ENCODE measurements at regions not wholly inside any gene's neighbourhood (a gene's known extent, or its start where the extent isn't known, plus 50 kb on each side); places are given as distances from the start of the nearest gene placed in this dataset.

- 94% methylated on average over 3 of the region's 3 CpGs; no CpG with 5 or more reads in 1 of the 2 experiments for WGBS, 2 experiments (ENCODE audit: extremely low coverage in 1 of 2, insufficient coverage in 1 of 2, insufficient read length in 1 of 2, insufficient replicate concordance in 2 of 2, low coverage in 1 of 2, low lambda C conversion rate in 2 of 2, missing lambda C conversion rate in 1 of 2)
- H4K20me1 ChIP-seq (replicated peaks in 1 of 2; ENCODE audit: control insufficient read depth in 1 of 2, insufficient read depth in 2 of 2, low read length in 2 of 2), result no peaks in the 10 kb centered on the region
- TF ChIP-seq HDAC2 (IDR thresholded peaks at IDR 0.05; ENCODE audit: borderline replicate concordance in 1 of 2, low read depth in 2 of 2, low read length in 2 of 2), result no peak
- TF ChIP-seq CBX5 (IDR thresholded peaks at IDR 0.05; ENCODE audit: low read depth, low read length), result no peak
- TF ChIP-seq TAF7 (optimal IDR thresholded peaks at IDR 0.05; ENCODE audit: borderline replicate concordance, low read depth, low read length), result no peak
- TF ChIP-seq SP1 (IDR thresholded peaks at IDR 0.05; ENCODE audit: low read depth, low read length), result no peak
- TF ChIP-seq EGR1 (IDR thresholded peaks at IDR 0.05; ENCODE audit: borderline replicate concordance, low read depth, low read length), result no peak
- TF ChIP-seq POU5F1 (IDR thresholded peaks at IDR 0.05; ENCODE audit: low read depth, low read length), result no peak
- no peak for TF ChIP-seq RFX5 (IDR thresholded peaks at IDR 0.05; ENCODE audit: borderline replicate concordance, low read depth, low read length)
- TF ChIP-seq HDAC6 (IDR thresholded peaks at IDR 0.05; ENCODE audit: low read depth, low read length), result no peak
- TF ChIP-seq EZH2 (IDR thresholded peaks at IDR 0.05; ENCODE audit: low read depth, low read length, severe bottlenecking), result no peak
These were observed 359.8 kb downstream of the C3orf38 start for GRCh38 chr3:88509582-88509981.

More at GRCh38 chr3:88509582-88509981, 359.8 kb downstream of the C3orf38 start:
- FAIRE-seq (no peak), DNase-seq (ENCODE audit: low read depth in 1 of 2, low spot score in 2 of 2) (no peak)
- Histone ChIP-seq H4K91ac (replicated peaks; ENCODE audit: insufficient read length, low read length) (no peak overlapping the region), H2BK12ac (ENCODE audit: low read depth, low read length) (no peak overlapping the region), H2AK5ac (ENCODE audit: low read depth, low read length) (no peak overlapping the region), H2BK5ac (ENCODE audit: low read depth, low read length) (no peak overlapping the region), H3K9me3 (ENCODE audit: insufficient read depth in 2 of 2, low read depth in 1 of 2, low read length in 1 of 2) (peaks cover 0 to 2% of the 10 kb centered on the region in 2 experiments; a peak in 1 of 4 replicates), H4K5ac (ENCODE audit: insufficient read length, low read depth, low read length) (no peak overlapping the region), H4K8ac (ENCODE audit: extremely low read depth, insufficient read depth, low read length) (no peak overlapping the region), H3K27ac (ENCODE audit: low read depth, low read length) (no peak overlapping the region), H3K27me3 (replicated peaks in 1 of 4; ENCODE audit: control insufficient read depth in 3 of 4, extremely low read depth in 1 of 4, insufficient read depth in 3 of 4, low read length in 3 of 4) (no peaks in the 10 kb centered on the region), H3K4me2 (ENCODE audit: insufficient read depth in 1 of 2, low read depth in 2 of 2, low read length in 2 of 2) (no peak overlapping the region), H3K4me1 (replicated peaks in 1 of 4; ENCODE audit: control insufficient read depth in 3 of 4, insufficient read depth in 4 of 4, low read length in 3 of 4) (no peaks in the 10 kb centered on the region), H3K36me3 (ENCODE audit: control insufficient read depth in 2 of 4, insufficient read depth in 4 of 4, low read length in 3 of 4) (no peaks in the 10 kb centered on the region), H3K56ac (replicated peaks; ENCODE audit: insufficient read length, low read depth, low read length) (no peak overlapping the region), H2BK120ac (replicated peaks; ENCODE audit: low read depth, low read length) (no peak overlapping the region), H2AFZ (ENCODE audit: low read length) (no peak overlapping the region), H3K23ac (ENCODE audit: insufficient read length) (no peak overlapping the region), H3K18ac (ENCODE audit: extremely low read depth, low read length) (no peak overlapping the region), H3K79me1 (ENCODE audit: low read depth, low read length) (no peaks in the 10 kb centered on the region), H3K14ac (ENCODE audit: insufficient read length) (no peak overlapping the region), H3K9ac (replicated peaks in 1 of 4; ENCODE audit: extremely low read depth in 1 of 4, low read depth in 3 of 4, low read length in 3 of 4) (no peak overlapping the region), H3K4me3 (ENCODE audit: extremely low read depth in 1 of 4, insufficient read depth in 2 of 4, low read depth in 3 of 4, low read length in 4 of 4) (no peak overlapping the region), H3K4ac (replicated peaks; ENCODE audit: insufficient read length, low read depth, low read length) (no peak overlapping the region), H3K23me2 (ENCODE audit: low read depth, low read length) (no peaks in the 10 kb centered on the region), H2BK20ac (ENCODE audit: low read length) (no peak overlapping the region), H2BK15ac (ENCODE audit: low read length) (peak overlapping the region; percentile 6; the same call in 1 of the 2 replicates), H3K79me2 (ENCODE audit: control insufficient read depth in 1 of 2, insufficient read depth in 2 of 2, low read length in 2 of 2) (no peaks in the 10 kb centered on the region)
- POLR2A ChIA-PET (ENCODE audit: partially characterized antibody), result no interaction called here
- CTCF ChIA-PET (ENCODE audit: partially characterized antibody), result no interaction called here

All from H1 (cell line).